Epidermal melanocyte (primary cell): ENCODE measurements at regions not wholly inside any gene's neighbourhood (a gene's known extent, or its start where the extent isn't known, plus 50 kb on each side); places are given as distances from the start of the nearest gene placed in this dataset.
"Not testable (repeated sequence)": the region's sequence is repeated elsewhere in the genome, so short reads cannot be mapped to it uniquely, and the experiment has no call there.

Source experiments
- DNase-seq: peaks from one replicate; pipeline ENCODE4 v3.0.0; 2011; ENCODE audit warnings: low spot score; ENCODE audit not compliant: insufficient read length

DNA sequence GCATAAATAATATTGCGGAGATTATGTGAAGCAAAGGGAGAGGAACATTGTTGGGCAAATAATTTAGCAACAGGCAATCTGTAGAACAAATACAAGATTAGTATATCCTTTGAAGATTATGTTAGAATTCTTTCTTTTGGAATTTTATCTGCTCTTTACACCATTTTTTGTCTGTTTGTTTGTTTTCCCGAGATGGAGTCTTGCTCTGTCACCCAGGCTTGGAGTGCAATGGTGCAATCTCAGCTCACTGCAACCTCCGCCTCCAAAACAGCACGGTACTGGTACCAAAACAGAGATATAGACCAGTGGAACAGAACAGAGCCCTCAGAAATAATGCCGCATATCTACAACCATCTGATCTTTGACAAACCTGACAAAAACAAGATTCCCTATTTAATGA lies 250.3 kb downstream of the FSIP2 start:
- DNase-seq = not testable (repeated sequence)

DNA sequence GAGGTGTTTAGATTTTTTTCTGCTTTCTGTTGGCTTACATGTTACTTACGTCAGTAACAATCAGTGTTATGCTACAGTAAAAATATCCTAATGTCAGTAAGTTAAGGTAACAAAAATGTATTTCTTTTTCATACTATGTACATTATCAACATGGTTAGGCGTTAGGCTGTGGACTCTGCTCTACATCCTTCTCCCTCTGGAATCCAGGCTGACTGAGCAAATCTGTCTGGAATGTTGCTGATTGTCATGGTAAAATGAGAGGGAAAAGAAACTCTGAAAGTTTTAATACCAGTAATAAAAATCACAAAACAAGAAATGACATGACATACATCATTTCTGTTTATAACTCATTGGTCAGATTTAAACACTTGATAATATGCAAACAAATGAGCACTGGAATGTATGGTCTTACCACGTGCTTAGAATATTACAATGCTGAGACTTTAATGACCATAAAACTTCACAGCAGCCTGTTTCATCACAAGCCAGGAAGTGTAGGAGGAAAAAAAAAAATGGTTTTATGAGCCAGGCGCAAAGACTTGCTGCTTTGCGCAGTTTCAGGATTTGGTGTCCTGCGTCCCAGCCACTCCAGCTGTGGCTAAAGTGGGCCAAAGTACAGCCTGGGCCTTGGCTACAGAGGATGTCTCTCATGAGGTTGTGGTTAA lies 252.4 kb downstream of the FSIP2 start:
- no peak for DNase-seq

DNA sequence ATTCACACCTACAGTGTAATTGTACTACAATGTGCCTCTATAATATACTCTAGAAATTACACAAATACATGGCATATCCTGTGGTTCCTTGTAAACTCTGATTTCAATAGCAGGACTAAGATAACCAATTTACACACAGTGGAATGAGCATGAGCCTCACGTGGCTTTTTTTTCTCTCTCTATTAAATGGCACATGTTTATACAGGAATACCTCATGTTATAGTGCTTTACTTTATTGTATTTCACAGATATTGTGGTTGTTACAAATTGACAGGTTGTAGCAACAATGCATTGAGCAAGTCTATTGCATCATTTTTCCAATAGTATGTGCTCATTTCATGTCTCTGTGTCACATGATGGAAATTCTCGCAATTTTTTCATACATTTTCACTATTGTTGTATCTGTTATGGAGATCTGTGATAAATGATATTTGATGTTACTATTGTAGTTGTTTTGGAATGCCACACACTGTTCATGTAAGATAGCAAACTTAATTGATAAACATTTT lies 260.0 kb downstream of the FSIP2 start:
- DNase-seq = no peak

DNA sequence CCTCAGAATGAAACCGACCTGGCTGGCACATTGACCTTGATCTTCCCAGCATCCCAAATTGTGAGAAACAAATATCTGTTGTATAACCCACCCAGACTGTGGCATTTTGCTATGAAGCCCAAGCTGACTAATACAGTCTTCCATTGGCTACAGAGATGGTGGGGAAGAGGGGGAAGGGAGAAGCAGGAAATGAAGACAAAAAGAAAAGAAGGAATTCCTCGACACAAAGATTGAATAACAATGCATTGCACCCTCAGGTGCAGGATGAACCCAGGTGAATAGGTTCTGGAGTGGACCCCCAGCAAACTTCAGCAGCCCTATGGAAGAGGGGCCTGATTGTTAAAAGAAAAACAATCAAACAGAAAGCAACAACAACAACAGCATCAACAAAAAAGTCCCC lies 270.7 kb downstream of the FSIP2 start:
- no peak for DNase-seq

DNA sequence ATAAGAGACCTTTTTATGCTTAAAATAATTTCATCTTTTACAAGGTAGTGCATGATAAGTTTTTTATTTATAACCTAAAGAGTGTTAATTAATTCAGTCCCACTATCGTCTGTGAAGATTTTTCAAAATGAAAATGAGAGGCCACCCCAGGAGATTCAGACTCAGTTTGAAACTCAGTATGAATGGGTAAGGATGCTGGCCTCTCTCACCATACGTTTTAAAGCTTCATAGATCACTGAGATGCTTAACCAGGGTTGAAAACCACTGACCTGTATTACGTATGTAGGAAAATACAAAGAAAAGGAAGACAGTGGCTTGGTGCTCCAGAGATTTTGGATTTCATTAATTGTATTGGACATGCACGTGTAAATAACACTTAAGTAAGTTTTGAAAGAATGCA lies 278.7 kb downstream of the FSIP2 start:
- no peak for DNase-seq

DNA sequence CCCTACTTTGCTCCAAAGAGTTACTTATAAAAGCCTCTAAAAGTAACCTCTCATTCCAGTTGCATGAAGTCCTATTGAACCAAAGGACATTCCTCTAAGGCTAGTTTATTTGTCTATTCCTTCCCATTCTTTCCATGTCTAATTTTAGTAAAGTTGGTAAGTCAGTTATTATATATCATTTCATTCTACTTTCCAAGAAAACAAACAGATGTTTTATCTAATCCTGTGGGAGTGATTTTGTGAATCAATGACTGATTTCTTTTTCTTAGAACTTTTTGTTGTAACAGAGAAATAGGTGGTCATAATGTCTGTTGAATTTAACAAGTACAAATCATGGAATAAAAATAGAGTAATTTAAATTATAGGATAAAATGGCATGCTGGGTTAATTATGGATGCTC lies 286.3 kb downstream of the FSIP2 start:
- no peak for DNase-seq

DNA sequence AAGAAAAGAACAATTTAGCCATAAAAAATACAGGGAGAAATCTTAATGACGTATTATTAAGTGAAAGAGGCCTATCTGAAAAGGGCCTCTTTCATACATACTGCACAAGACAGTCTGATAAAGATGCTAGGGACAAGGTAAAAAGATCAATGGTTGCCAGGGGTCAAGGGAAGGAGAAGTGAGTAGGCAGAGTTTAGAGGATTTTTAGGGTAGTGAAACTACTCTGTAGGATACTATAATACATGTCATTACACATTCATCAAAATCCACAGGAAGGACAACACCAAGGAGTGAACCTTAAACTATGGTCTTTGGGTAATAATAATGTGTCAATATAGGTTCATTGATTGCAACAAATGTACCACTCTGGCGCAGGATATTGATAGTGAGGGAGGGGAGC lies 289.3 kb downstream of the FSIP2 start:
- no peak for DNase-seq

DNA sequence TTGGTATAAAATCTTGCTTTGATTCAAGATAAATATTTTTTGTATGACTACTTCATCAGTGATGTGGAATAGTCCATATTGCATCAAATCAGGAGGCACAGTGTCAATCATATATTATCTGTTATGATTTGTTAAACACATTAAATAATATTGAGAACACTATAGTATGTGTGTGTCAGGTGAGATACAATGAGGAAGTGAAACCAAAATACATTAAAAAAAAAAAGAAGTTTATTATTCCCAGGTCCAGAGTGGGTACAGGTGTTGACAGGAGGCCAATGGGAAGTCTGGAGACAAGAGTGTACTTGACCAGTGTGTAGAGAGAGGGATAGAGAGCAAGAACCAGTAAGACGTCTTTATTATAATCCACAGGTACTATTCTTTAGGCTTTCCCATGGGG lies 292.6 kb downstream of the FSIP2 start:
- DNase-seq = no peak

DNA sequence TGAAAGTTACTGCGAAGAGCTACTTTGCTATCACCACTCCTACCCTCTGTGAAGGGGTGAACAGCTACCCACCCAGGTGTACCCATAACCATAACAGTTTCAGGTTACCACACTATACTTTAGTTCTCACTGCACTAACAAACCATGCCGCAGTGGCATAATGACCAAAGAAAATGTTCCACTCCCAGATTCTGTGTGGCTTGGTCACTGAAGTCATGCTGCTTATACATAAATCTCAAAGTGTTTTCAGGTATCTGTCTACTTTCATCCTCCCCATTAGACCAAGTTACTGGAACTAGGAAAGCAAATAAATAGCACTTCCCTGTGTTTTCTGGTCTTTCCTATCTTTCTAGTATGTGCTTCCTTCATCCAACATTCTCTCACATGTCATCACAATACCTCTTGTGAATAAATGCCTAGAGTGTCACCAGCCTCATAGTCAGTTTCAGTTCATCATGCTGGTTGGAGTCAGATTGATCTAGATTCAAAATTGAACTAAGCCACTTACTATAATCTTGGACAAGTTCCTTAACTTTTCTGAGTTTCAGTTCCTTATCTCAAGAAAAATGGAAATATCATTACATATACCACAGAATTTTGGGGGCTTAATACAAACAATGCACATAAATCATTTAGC lies 293.6 kb downstream of the FSIP2 start:
- no peak for DNase-seq

DNA sequence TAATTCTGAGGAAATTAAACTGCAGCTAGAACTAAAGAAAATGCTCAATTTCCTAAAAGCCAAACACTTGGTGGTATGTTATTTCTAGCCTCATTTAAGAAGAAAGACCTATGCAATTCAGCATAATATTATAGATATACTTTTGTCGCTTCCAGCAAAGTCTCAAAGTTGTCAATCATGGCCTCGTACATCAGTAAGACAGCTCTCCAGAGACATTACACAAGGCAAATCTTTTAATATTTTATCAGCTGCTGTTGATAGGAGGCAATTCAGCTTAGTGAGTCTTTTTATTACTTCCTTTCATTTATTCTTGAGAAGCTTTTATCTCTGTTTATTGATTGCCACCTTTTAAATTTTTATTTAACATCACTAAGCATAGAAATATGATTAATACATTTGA lies 294.3 kb downstream of the FSIP2 start:
- no peak for DNase-seq

DNA sequence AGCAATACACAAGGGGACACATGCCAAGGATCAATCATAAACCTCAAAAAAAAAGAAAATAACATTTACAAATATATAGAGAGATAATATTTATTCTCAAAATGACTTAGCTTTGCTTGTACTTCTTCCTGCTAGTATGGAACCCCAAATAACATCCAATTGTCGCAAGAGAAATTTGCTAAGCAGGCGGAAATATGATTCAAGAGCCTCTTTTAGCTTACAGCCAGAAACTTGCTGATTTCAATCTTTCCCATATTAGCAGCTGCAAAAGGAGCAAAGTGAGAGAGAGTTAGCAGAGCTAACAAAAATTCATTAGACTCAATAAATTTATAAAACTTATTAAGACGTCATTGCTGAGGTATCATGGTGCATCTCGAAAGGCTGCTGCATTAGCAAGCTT lies 294.9 kb downstream of the FSIP2 start:
- DNase-seq = no peak

DNA sequence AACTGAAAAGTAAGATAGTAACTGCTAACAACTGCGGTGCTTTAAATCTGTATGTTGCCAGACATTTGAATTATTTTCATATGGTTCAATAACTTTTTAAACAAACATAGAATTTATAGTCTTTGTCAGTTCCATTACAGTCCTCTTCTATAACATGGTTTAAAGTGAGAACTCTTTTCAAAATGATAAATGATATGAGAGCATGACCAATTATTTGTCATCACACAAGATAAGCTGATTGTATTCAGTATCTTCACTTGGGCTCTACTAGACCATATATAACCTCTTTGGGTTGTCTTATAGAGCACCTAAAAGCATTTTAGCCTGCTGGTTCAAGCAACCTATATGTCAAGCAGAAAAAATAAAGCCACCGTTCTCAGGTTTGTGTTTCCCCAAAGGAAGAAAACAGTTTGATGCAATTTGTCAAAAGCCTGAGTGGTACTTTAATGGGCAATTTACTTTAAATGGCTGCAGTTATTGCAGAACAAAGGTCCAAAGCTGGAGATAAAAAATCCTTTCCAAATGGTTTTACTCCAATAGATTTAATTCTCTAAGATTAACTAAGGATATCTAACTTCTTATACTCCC lies 298.4 kb downstream of the FSIP2 start:
- DNase-seq = no peak

DNA sequence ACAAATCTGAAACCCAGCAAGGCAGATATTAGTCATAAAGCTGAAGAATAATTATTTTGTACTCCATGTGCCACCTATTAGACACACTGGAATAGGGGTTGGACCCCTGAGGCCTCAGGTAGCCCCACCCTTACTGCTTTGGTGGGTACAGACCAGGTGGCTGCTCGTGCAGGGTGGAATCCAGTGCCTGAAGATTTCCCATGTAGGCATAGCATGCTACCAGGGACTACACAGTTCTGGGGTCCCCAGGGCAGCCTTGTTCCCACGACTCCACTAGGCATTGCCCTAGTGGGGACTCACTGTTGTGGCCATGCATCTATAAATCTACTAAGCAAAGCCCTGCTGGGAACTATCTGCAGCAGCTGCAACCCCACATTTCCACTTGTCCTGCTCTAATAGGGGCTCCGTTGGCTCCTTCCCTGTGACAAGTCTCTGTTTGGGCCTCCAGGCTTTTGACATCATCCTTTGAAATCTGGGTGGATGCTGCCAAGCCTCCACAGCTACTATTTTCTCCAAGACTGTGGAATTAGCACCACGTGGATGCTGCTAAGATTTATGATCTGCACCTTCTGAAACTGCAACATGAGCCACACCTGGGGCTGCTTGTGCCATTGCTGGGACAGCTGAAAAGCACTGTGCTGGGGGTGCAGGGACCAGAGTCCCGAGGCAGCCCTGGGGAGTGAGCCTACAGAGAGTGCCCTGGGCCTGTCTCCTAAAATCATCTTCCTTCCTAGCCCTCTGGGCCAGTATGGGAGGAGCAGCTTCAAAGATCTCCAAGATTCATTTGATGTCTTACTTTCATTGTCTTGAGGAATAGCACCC lies 303.8 kb downstream of the FSIP2 start:
- no peak for DNase-seq

DNA sequence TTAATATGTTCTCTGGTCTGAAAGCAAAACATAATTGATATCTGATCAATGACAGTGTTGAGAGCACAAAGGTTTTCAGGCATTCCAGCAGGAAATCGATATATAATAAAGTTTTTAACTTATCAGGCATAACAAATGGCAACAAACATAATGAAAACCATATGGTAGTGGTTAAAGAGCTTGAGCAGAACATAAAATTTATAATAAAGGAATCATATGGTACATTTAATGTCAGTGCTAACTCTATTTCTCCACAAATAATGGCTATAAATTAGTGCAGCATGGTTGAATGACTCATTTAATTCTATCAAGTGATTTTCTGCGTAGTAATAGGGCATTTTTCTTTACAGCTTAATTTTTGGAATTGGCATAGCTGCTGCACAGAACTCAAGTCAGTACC lies 306.2 kb downstream of the FSIP2 start:
- DNase-seq = no peak

DNA sequence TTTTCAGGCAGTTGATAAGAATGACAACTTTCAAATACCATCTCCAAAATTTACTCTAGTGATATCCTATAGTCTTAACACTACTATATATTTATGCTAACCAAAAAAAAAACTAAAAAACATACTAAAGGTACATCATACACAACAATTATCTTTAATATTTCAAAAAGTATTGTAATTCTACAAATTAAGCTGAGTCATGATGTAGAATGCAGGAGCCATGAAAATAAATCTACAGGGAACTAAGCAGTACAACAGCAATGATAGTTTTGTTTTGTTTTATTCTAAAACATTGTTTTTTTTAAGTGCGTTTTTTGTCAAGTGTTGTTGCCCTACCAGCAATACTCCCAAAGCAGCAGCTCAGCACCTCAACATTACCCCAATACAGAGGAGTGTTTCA lies 314.3 kb downstream of the FSIP2 start:
- DNase-seq = no peak

DNA sequence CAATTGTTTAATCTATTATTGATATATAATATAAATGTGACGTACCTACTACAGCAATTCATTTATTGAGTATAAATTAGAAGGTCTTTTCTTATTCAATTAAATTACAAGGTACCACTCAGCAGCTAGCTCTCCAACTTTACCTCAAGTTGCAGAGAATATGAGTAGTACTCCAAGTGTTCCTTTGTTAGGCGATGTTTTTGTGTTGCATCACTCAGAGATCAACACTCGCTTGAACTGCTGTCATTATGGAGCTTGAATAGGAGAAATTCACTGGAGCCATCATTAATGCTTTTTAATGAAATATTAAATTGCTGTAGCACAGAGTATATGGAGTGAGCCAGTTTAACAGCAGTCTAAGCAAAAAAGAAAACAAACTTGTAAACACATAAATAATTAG lies 320.0 kb downstream of the FSIP2 start:
- no peak for DNase-seq

DNA sequence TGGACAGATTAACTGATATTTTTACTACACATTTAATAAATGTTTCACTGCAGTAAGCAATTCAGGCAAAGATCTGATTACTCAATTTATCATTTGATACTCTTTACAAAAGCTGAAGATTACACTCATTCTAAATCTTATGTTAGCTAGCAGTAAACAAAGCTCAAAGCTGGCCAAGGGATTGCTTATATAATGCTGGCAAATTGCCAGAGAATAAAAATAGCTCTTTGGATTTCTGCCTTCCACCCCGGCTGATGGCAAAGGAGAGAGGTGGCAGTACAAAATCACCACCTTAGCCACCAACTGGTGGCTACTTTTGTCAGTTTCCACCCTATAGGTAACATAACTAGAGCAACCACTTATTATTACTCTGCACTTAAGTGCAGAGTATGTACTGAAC lies 320.5 kb downstream of the FSIP2 start:
- no peak for DNase-seq

DNA sequence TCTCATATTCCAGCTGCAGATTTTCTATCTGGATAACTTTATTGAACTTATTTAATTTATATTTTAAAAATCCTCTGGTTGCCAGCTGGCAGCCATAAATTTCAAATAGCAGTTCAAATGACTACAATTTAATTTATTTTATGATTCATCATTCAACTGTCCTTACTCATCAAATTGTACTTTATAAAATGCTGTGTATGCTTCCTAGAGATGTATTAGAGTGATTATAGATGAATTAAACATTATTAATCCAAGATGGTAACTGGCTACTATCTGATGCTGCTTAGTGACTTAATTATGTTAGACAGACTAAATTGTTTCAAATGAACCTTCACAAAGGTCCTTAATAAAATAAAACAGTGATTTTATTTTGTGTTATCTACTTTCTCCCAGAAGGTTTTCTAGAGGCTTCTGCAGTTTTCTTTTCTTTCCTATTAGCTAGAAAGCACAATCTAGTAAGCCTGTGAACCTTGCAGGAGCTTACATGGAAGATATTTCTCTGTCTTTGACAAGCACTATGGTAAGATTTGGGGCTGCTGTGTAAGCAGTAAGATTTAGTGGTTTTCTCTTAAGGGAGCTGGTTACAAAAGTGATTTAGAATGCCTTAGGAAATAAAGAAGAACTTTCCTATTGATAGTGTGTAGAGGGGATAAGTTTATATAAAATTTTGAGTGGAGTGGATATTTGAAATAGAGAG lies 322.3 kb downstream of the FSIP2 start:
- DNase-seq = no peak

DNA sequence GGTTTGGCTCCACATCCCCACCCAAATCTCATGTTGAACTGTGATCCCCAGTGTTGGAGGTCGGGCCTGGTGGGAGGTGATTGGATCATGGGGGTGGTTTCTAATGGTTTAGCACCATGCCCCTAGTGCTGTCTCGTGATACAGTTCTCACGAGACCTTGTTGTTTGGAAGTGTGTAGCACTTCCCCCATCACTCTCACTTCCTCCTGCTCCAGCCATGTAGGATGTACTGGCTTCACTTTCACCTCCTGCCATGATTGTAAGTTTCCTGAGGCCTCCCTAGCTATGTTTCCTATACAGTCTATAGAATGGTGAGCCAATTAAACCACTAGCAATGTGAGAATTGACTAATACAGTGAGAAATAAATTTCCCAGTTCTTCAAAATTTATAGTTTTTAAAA lies 325.9 kb downstream of the FSIP2 start:
- DNase-seq = no peak

DNA sequence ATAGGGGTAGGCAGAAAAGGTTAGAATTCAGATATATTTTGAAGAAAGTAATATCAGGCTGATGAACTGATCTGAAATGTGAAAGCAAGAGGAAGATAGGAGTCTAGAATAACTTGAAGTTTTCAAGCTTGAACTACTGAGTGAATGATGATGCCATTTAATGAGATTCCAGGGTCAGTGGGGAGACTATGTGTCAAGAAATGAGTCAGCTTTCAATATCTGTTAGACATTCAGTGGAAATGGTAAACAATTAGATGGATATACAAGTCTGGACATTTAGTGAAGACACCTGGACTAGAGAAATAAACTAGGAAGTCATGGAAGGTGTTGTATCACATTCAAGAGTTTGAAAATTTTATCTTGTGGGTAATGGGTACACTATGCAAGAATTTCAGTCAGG lies 326.9 kb downstream of the FSIP2 start:
- no peak for DNase-seq

DNA sequence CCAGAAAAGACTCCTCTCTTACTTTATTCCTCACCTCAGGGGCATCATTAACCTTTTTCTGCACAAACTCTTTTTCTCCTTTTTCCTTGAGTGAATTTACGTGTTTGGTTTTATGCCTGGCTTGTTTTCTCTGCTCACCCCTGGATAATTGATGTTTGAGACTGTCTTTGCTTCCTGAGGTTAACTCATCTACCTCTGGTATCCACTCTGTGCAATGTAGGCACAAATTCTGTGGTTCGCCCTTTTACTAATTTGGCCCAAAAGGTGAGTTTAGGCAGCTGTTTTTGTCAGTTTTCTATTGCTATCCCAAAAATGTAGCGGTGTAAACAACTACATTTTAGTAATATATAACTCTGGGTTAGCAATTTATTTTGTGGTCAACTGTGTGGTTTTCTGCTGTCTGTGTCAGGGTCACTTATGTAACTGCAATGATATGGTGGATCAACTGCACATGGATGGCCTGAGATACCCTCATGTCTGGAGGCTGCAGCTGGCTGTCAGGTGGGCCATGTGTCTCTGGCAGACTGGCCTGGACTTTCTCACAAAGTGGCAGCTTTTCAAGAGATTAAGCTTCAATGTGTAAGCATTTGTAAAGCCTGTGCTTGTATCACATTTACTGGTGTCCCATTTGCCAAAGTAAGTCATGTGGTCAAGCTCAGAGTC lies 329.7 kb downstream of the FSIP2 start:
- DNase-seq = no peak
